Stimulated activated CD4-positive, alpha-beta T cell treated with anti-CD3 and anti-CD28 coated beads, Interleukin-1b, Interleukin-23, amount 100 ng/mL, for 48 hours (primary cell): ENCODE measurements at regions not wholly inside any gene's neighbourhood (a gene's known extent, or its start where the extent isn't known, plus 50 kb on each side); places are given as distances from the start of the nearest gene placed in this dataset.

Source experiments
- DNase-seq: peaks from one replicate; pipeline ENCODE4 v3.0.0-alpha.2; 2020

DNA sequence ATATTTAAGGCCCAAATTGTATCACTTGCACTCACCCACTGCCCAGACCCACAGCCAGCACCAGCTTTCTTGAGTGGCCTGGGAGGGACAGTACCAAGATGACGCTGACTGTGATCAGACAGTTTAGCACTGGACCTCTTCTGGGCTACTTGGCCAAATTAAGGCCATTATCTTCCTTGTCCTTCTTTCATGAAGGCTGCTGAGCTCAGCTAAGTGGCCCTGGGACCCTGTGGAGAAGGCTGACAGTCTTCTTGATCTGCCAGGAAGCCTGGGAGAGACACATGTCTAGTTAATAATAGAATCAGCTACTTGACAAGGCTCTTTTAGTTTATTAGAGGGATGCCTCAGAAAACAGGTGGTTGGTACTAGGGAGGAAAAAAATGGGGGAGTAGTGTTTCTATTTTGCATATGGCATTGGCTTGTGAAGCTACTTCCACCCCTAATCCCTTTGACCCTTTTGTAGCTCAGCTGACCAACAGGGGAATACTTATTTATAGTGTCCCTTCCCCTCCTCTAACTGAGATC is 127.9 kb upstream of the NTM start:
- no peak for DNase-seq

DNA sequence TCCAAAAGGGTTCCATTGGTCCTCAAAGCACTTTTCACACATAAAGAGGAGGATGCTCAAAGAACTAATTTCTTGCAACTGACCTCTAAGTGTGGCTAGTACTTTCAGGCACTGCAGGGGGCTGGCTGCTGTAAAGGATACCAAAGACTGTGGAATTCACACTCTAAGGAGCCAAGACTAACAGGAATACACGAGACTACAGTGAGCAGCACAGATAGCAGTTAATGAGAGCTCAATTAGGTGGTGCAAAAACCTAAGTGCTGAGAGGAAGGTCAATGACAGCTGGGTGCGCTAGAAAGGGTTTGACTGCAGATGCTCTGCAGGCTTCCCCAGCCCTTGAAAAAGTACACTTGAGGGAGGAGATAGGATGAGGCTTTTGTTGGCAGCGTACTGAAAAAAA is 124.3 kb upstream of the NTM start:
- DNase-seq, result no peak

DNA sequence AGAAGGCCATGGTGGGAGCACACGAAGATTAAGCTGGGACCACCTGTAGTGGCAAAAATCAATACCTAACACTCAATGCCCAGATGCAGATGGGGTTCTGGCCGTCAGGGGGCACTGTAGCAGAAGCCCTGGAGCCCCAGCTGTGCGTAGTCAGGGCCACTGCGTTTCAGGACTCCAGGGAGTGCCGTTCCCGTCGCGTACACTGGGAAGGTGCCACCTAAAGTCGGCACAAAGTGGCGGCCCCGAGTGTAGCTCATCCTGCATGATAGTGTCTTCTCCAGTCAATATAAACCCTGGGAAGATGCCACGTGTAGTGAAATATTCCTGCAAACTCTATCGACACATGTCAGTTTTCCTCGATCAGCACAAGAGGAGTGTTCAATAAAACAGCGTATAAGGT is 123.8 kb upstream of the NTM start:
- DNase-seq, result no peak

DNA sequence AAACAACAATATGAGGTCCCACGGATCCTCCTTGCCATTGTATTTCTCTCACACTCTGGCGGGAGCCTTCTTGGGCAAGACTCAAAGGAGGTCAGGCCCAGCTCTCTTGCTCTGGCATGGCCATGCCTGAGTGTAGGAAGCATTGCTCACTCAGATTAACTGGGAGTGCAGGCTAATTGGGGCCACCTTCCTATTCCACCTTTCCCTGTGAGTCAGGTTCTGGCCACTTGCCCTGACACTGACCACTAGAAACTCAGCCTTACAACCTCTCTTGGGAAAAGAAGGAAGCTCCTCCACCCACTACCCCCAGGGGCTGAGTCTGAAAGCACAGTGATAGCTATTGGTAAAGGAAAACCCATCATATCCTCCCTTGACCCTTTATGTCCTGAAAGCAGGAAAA is 121.8 kb upstream of the NTM start:
- no peak for DNase-seq

DNA sequence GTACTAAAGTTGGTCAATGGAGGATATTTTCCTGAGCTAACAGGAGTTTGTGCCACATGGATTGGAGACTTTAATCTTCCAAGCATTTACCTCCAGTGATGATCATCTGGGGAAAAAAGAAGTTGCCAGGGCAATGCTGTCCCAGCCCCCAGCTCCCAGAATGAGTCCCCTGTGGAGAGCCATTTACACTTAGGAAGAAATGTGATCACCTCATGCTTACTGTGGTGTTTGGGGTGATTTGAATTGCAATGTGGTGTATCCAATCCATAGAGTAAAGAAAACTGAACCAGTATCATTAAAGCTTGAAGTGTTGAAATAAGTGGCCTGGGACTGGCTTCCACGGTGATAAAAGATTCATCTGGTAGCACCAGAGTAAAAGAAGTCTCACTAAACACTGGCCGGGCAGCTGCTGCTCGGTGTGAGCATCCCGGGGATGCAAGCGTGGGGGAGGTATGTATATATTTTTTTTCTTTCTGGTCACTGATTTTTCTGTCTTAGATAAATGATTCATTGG is 117.2 kb upstream of the NTM start:
- no peak for DNase-seq

DNA sequence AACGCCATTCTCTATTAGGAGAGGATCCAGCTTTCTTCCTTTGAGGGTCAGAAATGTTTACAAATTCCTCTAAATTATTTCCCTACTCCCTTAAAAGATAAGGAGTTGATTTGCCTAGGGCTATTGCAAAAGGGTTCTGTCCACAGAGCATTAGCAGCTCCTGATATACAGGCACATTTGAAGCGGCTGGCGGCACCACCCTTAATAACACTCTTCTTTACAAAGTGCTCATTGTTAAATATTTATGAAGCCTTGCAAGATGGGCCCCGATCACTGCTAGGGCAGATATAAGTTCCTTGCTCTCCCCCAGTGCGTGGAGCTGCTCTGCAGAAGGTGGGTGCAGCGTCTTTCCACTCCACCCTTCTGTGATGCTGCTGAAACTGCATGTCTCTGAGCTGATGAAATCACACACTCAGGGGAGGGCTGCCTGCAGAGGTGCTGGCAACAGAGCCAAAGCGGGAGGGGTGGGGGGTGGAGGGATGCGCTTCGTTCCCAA is 116.7 kb upstream of the NTM start:
- no peak for DNase-seq

DNA sequence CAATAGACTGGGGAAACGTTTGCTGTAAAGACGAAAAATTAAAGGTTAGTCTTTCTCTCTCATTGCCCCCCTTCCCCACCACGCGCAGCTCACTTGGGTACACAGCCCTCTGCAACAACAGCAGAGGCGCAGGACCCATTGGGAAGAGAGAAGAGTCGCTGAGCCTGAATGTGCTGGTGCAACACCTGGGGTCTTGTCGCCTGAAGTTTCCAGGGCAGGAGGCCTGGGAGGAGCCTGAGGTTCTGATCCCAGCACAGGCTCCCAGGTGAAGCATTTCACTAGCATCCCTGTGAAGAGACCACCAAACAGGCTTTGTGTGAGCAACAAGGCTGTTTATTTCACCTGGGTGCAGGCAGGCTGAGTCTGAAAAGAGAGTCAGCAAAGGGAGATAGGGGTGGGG is 116.2 kb upstream of the NTM start:
- DNase-seq, result no peak

DNA sequence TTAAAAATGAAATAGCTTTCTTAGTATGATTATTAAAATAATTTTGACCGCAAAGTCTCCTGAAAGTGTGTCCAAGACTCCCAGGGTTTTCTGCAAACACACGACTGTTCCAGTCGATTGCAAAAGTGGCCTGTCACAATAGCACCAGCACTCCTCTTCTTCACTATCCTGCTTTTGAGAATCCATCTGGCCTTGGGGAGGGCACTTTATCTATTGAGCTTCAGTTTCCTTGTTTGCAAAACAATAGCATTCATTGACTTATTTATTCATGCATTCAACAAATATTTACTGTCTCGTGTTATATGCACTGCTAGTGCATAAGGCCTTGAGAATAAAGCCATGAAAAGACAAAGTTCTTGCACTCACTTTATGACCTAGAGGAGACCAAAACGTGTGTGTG is 96.2 kb upstream of the NTM start:
- DNase-seq, result no peak

DNA sequence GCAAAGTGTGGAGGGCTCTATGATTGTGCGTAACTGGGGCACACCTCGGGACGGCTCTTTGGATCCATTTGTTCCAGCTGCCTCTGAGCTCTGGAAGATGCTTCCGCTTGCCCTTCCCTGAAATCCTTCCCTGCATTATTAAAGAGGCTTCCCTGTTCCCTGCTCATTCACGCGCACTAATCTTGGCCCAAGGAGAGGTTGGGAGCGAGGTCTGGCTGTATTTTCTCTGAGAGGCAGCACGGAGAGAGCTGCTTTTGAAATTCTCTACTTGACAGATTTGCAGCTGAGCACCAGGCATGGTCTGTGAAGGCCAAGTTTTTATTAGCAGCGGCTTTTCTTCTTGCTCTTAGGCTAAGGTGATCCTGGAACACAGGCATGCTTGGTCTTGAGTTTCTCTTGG is 94.8 kb upstream of the NTM start:
- no peak for DNase-seq

DNA sequence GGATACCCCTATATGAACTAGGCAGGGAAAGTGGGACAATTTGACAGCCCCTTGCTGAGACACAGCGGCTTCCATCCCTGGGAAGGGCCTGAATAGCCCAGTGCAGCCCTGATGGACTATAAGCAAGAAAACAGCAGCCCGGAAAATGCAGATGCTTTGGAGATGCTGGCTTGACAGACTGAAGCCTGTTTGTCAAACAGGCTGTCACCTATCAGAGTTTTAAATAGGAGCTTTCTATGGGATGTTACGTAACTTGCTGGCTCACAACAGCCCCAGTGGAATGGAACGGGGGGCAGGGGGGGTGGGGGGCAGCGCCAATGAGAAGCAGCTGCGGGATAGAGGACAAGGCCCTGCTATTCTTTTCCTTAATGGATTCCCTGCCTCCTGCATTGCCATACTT is 91.9 kb upstream of the NTM start:
- no peak for DNase-seq

DNA sequence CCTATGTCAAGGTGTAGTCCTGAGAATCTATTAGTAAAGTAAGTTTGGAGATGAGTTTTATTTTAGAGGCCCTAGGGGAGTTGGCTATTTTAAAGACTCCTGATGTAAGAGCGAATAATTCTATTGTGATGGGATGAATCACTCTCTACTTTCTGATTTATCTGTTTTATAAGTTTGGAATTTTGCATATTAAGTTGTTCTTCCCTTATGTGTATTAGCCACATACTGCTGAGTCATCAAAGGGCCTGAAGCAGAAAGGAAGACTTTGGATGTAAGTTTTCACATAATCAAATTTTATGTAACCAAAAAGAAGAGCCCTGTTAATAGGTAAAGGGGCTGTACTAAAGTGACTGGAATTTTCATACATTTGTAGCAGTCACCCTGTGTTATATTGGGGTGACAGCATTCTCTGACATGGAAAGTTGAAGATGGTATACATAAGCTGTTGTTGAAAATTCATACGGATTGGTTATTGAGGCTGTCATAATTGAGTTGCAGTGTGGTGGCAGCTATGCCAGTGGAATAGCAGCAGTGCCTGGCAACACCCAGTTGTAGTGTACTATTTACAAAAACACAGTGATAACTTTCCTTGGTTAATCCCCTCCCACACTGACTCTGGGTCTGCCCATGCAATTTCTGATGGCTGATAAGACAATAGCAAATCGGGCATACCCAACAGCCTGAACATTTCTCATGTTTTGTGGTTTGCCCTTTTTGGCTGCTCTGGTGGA is 90.6 kb upstream of the NTM start:
- no peak for DNase-seq

DNA sequence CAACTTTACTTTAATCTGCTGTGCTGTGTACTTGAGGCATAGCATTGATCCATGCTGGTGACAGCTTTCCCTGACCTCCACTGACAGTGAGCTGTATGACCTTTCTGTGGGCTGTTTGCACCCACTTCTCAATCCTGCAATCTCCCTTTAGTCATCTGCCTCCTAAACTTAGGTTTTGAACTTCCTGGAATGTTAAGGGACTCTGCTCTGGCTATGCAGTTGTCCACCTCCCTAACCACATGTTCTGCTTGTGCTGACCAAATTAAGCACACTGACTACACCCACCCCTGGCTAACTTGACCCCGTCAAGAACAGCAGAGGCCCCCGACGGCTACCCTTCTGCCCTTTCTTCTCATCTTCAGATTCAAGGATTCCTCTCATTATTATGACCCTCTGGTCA is 89.1 kb upstream of the NTM start:
- no peak for DNase-seq

DNA sequence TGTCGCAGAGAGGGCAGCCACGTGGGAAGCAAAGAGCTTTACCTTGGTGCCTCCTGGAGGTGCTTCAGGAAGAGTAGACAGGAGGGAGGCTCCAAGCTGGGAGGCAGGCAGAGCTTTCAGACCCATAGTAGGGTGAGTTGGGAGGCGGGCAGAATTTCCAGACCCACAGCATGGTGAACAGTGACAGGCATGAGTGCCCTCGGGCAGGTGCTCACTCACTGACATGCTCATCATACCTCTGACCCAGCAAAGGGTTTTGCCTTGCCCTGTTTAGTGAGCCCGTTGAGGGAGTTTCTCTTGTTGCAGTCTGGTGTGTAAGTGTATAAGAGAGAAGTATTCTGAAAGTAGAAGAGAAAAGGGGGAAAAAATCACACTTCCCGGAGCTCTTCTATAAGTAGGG is 86.4 kb upstream of the NTM start:
- DNase-seq, result no peak

DNA sequence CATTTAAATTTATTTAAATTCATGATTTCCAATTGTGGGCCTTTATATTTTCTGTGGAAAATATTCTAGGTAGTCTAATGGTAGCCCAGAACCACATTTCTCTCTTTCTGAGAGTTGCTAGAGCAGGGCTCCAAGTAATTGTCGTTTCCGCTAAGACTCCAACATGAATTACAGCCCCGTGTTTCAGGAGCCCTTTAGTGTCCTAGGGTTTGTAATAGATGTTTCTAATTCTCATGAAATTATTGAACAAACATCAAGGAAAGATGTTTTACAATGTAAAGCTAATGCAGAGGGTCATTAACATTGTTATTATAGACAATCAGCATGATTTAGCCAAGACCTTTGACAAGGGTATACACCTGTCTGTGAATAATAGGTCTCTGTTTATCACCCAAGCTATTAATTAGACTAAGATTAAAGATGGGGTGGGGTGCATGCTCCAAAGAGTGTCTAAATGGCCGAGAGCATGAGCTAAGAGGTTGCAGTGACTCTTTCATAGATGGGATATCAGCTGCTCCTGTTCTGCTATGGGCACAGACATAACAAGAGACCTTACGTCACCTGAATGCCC is 81.8 kb upstream of the NTM start:
- no peak for DNase-seq

DNA sequence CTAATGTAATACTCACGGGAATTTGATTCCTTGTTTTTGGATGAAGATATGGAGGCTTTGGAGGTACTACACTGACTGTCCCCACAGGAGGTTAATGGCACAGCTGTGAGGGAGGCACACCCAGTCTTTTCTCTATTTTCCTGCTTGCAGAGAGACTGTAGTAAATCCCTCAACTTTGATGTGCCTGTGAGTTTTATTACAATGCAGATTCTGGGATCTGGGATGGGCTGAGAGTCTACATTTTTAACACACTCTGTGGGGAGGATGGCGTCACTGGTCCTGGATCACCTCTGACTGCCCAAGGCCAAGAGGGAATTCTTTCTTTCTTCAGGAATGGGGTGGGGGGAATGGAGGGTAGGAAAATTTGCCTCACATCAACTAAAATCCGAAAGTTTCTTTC is 80.2 kb upstream of the NTM start:
- DNase-seq, result no peak

DNA sequence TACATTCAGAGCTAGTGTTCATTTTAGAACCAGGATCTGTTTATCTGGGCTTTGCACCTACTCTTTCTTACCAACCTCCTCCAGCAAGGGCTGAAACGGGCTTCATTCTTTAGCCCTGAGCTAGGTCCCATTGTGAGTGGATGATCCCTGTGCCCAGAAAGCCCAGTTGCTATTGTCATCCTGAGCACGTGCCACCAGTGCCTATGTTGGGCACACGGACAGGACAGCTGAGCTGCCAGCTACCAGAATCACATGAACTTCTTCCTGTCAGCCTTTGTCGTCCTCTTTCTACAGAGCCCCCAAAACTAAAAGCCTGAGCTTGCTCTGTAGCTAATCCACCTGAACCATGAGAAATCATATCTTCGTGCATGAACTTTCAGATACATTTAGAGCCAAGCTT is 74.4 kb upstream of the NTM start:
- DNase-seq, result no peak

DNA sequence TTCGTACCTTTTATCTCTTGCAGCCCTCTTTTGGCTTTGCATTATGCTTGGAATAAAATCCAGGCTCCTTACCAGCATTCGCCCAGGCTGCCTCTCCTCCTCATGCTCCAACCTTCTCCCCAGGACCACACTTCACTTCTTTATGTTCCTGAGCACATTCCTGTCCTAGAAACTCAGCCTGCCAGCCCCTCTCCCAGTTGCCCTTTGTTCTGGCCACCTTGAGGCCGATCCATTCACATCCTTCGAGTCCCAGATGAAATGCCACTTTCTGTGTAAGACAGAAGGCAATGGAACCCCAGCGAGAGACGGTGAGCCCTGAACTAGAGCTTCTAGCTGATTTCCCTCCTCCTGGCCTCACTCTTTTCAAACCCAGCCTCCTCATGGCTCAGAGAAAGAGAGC is 73.0 kb upstream of the NTM start:
- no peak for DNase-seq

DNA sequence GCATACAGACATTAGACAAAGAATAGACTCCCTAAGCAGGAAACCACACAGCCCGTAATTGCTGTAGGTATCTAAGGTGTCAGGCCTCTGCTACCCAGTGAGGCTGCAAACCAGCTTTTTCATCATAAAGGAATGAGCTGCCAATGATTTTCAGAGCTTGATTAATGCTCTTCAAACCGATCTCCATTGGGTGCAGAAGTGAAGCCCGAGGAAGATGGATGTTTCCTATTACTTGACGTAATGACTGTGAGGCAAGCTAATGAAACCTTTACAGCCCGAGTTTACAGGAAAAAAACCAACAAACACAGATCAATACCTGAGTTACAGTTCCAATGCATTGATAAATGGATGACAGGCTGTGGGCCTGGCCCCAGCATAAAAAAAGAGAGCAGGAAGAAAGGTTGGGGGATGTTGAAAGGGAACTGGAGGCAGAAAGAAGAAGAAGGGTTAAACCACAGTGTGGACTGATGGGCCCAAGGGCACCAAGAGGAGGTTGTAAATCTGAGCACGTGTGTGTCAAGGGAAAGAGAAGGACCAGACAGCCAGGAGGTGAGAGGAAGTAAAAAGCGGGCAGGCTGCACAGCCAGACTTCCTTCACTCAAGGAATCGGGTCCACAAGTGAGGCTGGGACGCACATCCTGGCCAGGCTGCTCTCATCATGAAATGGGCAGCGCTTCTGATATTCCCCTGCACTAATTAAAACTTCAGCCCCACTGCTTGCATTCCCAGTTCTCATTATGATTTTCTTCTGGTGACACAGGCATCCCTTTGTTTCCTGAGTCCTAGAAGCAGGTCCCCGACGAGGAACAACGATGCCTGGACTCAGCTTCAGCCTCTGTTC is 70.6 kb upstream of the NTM start:
- DNase-seq, result no peak

DNA sequence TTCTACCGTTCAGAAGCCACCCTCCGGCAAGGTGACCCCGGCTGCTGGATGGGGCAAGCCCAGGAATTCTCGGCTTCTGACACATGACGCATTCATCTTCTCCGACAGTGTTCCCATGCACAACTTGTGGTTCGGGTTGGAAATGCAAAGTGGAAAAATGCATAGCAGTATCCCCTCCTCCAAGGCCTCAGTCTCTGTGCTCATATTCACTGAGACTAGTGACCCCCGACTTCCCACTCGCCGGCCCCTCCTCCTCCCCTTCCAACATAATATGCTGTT is 70.0 kb upstream of the NTM start:
- no peak for DNase-seq

DNA sequence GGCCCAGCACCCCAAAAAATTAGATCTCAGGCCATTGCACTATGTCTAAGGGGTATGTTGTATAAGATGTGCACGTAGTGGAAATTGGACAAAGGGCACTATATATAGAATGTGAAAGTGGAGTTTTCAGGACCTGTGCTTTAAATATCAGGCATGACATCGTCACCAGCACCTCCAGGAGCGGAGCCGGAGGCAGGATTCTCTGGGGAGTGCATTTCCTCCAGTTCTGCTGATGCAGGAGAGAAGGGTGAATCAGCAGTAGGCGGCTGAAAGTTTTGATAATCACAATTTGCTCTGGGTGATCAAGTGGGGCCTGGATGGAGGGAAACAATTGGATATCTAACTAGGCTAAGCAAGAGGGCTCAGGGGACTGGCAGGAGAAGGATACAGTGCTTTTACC is 69.1 kb upstream of the NTM start:
- DNase-seq, result no peak

DNA sequence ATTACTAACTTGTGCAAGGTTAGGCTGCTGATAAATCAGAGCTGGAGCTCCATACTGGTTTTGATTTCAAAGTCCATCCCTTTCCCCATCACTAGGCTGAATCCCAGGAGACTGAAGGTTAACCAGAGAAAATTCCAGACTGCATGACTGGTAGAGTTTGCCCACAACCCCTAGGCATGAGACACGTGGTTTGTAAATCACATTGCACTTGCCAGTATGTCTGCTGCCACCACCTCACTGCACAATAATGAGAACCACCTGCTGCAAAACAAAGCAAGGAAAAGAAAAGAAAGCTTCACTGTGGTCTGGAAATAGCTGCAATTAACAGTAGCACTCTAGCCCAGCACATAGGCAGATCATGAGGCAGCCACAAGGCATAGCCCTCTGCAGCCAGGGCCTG is 67.6 kb upstream of the NTM start:
- DNase-seq, result no peak

DNA sequence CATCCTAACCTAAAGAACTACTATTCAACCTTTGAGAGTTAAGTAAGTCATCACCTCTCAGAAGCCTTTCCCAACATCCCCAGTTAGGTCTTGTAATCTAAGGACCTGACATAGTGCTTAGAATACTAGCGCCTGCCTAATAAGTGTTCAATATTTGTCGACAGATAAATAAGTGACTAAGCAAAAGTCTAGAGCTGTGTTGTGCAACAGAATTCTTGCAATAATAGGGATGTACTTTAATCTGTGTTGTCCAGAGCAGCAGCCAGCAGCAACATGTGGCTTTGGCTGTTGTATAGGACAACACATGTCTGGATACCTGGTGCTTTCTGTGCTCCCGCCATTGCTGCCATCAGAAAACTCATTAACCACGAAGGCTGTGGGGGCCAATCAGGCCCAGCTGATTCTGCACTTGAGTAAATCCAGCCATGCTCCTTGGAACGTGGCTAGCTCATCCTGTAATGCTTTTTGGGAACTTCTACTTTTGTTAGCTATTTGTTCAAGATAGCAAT is 66.8 kb upstream of the NTM start:
- DNase-seq, result no peak

DNA sequence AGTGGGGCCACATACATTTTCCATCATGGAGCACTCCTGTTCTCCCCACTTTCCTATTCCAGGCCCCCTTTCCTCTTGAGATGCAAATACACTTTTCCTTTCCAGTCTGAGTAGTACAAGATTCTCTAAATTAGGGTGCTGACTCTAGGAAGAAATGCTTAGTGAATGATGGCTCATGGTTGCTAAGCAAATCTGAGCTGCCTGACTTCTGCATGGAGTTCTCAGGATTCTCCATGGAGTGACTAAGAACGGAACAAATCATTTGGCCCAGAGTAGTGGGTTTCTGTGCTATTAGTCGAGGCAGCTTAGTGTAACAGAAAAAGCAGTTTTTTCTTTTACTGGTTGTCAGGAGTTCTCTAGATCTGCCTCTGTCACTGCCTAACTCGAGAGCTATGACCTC is 65.4 kb upstream of the NTM start:
- no peak for DNase-seq

DNA sequence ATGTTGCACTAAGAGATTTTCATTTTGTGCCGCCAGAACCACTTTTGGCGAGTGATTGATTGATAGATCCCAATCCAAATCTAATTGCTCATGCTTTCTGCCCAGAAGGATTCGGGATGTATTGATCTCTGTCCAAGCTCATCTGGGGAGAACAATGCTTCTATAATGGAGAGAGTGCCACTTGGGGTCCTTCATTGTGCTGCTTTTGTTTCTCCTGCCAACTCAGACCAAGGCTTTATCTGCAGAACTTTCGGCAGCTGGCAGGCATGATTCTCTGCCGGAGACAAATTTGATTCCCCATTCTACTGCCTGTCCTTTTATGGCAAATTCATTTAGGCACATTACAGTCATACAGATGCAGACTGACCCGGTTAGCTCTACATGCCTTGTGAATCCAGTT is 62.9 kb upstream of the NTM start:
- no peak for DNase-seq
